Stimulated activated CD8-positive, alpha-beta memory T cell treated with anti-CD3 and anti-CD28 coated beads, Interleukin-15, amount 100 ng/mL, for 1 hour (primary cell): ENCODE measurements at regions not wholly inside any gene's neighbourhood (a gene's known extent, or its start where the extent isn't known, plus 50 kb on each side); places are given as distances from the start of the nearest gene placed in this dataset.

ENCODE experiments used
- DNase-seq: peaks from one replicate; pipeline ENCODE4 v3.0.0-alpha.2; 2020; ENCODE audit warnings: low read depth

DNA sequence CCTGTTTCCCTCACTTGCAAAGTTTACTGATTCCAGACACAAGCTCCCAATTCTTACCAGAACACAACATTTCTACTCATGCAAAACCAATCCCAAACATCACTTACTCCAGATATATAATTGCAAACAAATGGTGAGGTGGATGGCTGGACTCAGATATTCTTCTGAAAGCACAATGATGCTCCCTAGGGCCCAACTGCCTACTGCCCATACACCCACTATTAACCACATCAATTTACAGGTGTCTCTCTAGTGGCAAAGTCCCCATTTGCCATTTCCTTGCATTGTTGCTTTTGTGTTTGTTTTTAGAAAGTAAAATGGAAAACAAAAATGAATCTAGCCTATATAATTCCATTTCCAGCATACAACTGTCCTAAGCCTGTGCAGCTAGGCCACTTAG, 320.9 kb upstream of the PRDM1 start:
- no peak for DNase-seq

DNA sequence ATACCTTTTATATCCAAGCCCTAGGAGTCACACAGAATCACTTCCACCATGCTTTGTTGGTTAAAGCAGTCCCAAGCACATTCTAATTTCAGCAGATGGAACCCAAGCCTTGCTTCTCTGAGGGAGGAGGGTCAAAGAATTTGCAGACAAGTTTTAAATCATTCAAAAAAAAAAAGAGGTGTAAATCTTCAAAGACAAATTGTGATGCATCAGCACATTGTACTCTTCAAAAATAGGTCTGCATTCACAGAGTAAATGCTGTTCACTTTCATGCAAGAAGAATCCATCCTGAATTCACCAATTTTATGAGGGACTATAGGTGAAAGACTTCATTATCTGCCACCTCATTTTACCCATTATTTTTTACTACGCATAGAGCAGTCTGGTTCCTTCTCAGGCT, 321.8 kb upstream of the PRDM1 start:
- DNase-seq, result no peak

DNA sequence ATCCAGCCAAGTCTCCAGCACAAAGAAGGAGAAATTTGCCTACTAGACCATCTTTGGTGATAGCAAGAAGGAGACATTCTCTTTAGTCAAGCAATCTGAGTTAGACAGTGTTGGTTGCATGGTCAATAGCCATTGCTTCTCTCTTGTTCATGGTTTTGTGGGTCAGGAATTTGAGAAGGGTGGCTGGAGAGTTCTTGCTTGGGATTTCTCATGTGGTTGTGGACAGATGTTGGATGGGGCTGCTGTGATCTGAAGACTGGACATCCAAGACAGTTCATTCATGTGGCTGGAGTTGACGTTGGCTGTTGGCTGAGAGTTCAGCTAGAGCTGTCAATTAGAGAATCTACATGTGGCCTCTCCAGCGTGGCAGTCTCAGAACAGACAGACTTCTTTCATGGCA, 322.3 kb upstream of the PRDM1 start:
- no peak for DNase-seq

DNA sequence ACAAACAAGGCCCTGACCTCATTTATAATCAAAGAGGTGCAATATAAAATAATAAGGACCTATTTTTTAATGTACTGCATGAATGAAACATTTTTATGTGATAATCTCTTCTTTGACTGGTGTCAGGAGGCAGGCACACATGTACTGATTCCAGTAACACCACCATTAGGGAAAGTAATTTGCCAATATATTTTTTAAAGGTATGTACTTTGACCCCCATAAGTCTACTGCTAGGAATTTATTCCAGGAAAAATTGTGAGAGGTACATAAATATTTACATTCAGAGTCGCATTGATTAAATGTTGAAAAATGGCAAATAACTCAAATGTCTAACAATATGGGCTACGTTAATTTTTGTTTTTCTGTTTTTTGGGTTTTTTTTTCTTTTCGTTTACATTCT, 325.4 kb upstream of the PRDM1 start:
- DNase-seq, result no peak

DNA sequence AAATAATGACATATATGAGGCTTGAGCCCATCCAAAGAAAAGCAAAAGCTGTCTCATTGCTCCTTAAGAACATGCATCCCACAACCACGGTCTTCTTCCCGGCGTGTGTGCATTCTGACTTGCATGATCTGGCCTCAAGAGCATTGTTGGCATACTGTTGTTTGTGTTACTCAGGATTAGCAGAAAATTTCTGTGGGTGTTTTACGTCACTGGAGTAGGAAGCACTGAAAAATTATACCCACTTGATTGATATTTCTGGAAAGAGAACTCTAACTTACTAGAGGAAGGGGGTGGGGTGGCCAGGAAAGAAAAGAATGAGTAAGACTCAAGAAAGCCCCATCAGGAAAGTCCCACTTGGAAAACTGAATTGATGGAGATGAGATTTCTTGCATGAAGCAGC, 326.2 kb upstream of the PRDM1 start:
- DNase-seq, result no peak

DNA sequence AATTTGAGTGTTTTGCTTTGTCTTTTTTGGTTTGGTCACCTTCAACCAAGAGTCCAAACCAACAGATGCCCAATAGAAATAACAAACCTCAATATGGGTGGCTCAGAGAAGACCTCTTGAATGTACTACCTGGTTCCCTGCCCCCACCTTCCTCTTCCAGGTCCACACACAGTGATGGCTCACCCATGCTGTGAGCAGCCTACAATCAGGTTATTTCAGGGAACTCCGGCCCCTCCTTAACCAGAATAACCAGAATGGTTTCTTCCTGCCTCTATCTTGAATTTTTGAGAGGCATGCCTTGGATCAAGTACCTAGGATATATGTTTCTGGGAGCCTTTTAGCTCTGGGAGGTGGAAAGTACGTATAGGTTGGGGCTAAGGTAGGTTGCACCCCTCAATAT, 327.1 kb upstream of the PRDM1 start:
- no peak for DNase-seq

DNA sequence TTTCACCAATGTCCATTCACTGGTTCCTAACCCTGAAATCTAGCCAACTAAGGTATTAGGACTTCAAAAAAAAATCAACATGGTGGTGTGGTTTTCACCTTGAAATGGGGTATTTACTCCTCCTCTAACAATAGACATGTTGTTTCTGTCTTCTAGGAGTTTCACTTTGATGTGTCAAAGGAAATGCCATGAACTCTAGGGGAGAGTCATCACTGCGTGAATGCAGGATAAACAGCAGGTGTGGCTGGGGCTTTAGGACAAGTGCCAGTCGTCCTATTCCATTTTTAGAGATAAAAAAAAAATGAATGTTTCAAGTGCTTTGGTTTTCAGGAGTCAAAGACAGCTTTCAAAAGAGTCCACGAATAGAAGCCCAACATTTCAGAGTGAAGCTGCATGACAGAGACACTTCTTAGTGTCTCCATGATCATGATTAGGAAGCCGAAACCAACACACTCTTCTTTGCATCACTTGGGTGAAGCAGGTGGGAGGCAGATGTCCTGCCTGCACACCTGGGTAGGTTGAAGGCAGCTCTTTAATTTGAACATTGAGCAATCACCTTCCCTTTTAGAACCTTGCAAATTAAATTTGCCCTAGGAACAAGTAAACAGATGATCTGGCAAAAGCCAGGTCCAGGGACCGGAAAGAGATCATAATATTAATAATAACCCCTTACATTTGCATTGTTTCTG, 328.5 kb upstream of the PRDM1 start:
- DNase-seq, result no peak

DNA sequence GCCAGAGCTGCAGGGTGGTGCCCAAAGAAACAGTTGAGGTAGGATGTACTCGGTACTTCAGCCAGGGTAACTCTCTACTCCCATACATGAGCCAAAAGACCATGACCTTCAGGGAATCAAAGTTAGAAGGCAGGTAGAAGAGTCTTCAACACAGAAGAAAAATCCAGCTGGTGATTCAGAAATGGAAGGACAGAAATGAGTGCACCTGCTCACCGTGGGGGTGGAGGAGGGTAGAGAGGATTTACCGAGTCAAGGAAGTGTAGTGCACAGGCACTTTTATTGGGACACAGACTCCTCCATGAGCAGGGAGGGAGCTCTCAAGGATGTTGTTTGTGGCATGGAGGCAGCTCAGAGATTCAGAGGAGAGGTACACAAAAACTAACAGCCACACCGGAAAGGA, 330.3 kb upstream of the PRDM1 start:
- no peak for DNase-seq

DNA sequence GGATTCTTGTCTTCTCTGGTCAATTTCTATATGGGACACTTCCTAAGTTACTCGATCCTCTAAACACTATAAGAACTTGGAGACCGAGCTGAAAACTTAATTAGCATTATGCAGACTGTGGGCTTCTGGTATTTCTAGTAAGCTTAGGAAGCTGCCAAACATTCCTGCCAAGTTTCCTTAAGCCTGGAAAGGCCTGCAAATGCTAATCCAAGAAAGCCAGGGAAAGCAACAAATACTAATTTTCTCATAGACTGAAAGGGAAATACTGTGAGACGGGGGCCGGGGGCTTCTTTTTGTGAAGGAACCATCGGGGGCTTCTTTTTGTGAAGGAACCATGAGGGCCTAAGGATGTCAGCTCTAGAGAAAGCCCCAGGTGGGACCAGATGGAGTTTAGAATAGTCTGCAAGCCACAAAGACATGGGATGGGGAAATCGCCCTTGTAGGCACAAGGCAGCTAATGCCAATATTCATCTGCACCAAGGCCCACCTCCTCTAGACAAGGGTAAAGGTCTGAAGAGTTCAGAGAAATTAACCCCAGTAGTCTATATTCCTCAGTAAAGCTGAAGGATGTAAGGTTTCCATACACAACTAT, 332.4 kb upstream of the PRDM1 start:
- DNase-seq, result no peak

DNA sequence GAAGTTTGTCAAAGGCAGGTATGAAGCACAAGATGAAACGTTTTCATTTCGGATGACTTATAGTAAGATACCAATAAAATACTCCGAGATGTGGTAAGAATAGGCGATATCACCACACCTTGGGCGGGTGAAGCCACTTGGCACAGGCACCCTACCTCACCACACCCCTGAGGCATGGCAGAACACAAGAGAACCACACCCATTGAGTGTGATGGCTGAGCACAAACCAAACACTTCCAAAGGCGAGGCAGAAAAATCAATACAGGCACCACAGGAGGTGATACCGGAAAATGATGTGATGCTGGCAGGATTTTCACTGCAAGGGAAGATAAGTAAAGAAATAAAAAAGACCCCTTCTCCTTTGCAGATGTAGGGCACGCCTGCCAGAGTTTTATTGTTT, 332.9 kb upstream of the PRDM1 start:
- DNase-seq, result no peak

DNA sequence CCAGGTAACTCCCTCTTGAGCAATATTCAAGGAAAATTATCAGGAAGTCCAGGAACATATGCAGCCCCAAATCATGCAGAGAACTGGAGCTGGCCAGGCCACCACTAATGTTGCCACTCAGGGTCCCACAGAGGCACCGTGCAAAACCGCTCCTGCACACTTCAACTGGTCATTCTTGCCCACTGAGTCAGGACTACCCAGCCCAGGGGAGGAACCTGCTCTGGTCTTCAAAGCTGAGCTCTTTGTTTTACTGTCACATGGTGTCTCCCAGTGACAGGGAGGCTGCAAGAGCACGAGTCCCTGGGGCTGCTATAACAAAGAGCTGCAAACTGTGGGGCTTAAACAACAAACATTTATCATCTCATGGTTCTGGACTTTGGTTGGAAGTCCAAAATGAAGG, 336.0 kb upstream of the PRDM1 start:
- DNase-seq, result no peak

DNA sequence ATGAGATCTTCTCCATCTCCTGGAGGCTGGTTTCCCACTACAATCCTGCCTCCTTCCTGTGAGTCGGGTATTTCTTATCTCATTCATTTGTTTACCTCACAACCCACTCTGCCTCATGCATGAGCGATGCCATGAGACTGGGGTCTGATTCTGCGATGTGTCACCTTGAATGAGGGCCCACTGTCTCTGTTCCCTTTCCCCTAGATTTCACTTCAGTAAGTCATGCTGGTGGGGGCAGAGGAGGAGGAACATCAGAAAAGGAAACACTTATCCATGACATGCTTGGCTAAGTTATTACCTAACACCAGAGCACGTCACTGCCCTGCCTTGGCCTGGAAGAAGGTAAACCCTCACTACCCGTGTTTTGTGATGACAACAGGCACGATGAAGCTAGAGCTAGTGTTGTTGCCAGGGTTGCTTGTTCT, 337.4 kb upstream of the PRDM1 start:
- no peak for DNase-seq

DNA sequence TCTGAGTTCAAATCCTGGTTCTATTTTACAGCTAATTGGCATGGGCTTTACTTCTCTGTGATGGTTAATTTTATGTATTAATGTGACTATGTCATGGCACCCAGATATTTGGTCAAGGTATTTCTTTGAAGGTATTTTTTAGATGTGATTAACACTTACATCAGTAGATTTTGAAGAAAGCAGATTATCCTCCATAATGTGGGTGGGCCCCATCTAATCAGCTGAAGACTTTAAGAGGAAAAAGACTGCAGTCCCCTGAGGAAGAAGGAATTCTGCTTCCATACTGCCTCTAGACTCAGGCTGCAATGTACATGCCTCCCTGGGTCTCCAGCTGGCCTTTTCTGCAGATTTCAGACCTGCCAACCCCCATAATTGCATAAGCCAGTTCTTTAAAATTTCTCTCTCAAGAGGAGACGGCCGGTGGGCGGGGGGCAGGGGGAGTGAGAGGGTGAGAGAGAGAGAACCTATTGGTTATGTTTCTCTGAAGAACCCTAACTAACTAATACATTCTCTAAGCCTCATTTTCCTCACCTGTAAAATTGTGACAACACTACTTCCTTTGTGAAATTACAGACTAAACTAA, 338.2 kb upstream of the PRDM1 start:
- DNase-seq, result no peak

DNA sequence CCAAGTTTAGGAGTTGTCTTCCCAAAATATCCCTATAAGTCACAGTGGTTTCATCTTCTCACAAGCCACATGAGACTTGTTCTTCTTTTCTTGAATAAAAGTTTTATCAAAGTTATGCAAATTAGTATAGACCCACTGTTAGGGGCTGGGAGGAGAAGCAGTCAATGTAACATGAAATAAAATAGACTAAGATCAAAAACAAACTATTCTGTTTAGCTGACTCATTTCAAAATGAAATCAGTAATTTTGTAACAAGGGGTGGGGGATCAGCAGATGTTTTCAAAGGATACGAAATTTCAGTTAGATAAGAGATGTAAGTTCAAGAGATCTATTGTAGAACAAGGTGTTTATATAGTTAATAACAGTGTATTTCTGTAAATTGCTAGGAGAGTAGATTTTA, 339.6 kb upstream of the PRDM1 start:
- DNase-seq, result no peak

DNA sequence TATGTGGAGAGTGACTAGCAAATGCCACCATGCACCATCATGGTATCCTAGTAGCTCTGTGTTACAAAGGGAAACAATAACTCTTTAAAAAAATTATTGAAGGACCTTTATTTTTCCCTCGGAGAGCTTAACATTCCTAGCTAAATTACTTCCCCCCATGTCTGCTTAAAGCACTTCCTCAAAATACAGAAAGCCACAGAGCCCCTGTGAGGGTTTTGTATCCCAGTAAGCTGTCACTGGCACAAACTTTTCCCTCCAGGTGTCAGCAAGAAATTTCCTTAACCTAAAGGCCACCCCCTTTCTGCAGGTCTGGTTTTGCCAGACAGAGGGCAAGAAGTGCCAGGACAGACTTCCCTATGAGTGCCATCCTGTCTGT, 340.0 kb upstream of the PRDM1 start:
- DNase-seq, result no peak

DNA sequence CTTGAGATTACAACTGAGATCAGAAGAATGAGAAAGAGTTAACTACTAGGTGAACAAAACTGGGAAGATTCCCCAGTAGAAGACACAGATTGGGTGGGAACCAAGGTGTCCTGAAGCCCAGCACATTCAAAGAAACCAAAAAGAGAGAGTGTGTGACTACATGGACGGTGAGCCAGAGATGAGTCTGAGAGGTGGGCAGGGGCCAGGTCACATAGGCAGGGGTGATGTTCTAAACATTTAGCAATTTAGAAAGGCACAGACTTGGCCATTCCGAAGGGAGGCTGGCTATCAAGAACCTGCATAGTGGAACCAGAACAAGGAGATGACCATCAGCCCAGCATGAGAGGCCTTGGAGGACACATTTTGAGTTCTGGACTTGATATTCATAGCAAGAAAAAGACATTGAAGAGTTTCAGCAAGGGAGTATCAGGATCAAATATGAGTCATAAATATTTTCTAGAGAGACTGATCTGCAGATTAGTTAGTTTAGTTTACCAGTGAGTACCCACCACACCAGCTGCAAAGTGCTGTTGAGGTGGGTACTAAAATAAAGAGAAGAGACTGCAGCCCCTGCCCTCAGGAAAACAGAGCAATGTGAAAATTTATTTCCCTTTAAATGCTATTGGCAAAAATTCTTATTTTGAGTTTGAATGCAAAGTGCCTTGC, 340.5 kb upstream of the PRDM1 start:
- no peak for DNase-seq

DNA sequence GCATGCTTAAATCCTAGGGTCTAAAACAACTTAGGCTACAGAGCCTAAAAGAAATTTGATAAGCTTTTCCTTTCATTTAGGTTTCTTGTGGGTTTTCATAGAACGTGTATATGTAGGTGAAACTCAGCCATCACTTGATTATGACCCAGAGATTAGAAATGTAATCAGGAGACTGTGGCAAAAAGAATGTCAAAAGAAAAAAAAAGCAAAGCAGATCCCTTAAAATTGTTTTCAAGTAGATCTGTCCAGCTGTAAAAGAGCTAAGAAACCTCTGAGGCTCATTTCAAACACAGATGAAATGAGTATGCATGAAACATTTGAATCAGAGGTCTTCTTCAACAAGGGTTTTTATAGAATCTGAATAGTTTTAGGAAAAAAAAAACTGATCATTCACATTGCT, 341.3 kb upstream of the PRDM1 start:
- DNase-seq, result no peak

DNA sequence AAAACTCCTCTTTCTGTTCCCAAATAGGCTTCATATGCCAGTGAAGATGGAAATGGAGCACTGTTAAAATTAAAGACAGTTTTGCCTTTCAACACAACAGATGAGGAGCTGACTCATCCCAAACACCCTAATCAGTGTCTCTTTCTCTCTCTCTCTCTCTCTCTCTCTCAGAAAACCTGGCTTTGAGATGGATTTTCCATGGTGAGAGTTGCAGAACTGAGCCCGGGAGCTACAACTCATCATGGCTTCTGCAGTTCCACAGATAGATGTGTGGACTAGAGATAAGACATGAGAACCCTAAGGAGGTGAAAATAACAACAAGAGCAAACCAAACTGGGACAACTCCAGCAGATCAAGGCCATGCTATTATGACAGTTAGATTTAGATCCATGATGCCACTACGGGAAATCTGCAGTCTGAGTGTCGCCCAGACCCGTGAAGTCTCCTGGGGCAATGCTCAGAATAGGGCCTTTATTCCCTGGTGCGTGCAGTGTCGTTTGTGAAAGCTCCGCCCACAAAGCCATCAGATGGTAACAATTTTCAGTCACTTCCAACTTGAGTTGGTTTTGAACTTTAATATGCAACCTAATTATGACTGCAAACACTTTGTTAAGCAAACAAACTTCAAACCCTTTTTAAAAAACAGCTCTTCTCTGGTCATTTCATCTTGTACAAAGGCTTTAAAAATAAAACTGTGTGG, 338.2 kb upstream of the PREP start:
- no peak for DNase-seq

DNA sequence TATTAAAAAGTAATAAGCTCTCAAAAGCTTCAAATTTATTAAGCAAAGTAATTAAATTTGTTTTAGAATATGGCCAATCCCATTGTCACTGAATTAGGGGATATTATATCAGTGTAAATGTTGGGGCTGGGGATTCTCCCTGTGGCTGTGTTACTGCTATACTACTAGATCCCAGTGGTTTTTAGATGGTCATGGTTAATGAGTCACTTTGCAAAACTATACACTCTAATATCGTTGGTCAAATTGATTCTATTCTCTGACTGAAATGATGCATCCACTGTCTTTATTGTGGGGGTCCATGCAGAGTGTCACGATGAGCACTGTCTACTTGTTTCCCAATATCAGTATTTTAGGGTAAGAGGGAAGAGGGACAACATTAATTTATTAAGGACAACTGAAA, 336.9 kb upstream of the PREP start:
- no peak for DNase-seq

DNA sequence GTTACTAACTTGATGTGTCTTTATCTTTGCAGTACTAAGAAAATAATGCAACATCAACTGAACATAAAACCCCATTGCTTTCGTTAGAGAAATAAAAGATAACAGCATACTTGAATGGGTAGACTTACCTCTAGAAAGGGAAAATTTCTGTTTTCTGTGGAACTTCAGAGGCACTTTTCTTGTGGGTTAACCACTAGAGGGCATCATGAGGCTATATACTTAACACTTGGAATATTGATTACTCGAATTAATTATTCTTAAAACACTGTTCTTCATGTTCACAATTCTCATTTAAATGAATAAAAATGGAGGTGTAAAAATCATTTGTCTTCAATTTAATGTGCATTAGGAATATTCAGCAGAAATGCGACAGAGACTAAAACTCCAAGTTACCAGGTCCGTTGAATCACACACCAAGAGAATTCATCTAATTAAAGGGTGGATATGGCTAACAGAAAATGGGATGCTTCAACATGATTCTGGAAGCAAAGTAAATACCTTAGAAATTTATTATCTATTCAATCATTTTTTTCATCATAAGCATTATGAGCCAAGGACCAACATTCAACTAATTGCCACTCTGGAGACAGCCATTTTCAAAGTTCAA, 330.8 kb upstream of the PREP start:
- no peak for DNase-seq

DNA sequence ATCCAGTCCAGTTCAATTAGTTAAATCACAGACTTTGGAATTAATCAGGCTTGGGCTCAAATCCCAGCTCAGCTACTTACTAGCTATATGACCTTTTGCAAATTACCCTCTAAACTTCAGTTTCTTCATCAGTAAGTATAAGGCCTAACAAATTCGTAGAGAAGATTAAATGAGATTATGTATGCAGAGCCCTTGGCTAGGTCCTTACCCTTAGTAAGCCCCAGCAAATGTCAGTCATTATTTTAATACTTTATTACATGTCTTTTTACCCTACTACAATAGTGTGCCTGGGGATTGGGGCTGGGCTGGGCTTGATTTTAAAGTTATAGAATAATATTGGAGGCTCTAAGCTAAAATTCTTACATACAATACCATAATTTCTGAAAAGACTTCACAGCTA, 326.1 kb upstream of the PREP start:
- DNase-seq, result no peak

DNA sequence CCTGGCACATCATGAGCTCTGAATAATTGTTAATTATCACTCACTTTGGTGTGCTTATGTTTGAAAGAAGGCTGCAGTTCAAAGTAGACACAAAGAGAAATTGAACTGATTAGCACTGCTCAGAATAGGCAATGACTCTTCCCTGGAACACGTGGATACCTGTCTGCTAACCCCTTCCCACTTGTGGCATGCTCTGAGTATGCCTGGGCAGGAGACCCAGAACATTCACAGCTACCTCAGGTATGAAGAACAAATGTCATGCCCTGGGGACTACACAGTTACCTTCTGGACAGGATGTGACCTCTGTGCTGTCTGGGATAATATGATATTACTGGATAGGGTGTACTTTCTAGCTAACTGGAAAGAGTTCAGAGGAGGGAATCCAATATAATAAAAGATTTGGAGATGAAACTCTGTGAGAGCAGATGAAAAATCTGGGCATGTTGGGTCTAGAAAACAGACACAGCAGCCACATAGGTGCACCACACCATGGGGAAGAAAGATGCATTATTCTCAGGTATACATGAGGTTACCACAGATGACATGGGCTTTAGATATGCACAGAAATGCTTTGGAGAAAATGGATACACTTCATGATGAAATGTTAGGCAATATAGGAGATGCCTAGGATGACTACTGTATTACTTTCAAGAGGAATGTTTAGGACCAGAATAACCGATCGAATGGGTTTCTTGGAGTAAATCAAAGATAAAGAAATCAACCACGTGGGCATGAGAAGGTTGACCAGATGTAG, 324.2 kb upstream of the PREP start:
- DNase-seq, result no peak
